HG02759 (cell line): ENCODE measurements at regions not wholly inside any gene's neighbourhood (a gene's known extent, or its start where the extent isn't known, plus 50 kb on each side); places are given as distances from the start of the nearest gene placed in this dataset.
A peak's percentile ranks its signal among the peaks of the same experiment; 100 is the strongest.

Source experiments
- ATAC-seq: cut with Tn5 transposase; IDR thresholded peaks from one replicate; pipeline ENCODE4 v1.9.1; 2021; ENCODE audit warnings: mild to moderate bottlenecking, moderate library complexity; ENCODE audit not compliant: unreplicated experiment

- no peak for ATAC-seq
These were observed 56.1 kb downstream of the BTG1 start for GRCh38 chr12:92089559-92089958.

DNA sequence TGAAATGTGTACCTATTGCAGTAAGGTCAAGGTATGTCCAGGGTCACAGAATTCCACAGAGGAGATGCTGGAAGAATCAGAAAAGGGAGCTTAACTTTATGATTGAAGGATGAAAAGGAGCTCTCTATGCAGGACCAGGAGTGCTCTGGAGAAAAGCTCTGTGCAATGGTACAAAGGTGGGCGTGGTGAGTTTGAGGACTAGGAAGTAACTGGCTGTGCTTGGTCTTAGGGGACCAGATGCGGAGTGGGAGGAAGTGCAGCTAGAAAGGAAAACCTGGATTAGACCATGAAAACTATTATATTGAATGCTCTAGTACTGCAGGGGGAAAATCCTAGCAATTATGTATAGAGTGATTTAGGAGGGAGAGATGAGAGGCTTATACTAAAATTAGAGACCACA is 56.8 kb downstream of the BTG1 start:
- no peak for ATAC-seq

DNA sequence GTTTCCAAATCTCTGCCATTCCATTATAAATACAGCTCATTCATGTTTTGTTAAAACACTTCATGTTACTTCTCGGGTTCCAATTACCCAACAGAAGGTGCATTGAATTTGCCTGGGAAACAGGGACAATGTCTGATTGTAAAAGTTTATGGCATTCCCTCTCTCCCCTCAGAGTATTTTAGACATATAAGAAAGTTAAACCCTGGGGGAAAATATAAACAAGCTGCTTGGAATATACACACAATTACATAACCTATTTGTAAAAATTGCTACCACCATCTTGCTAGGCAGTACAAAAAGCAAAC is 60.0 kb downstream of the BTG1 start:
- no peak for ATAC-seq

- ATAC-seq = peak; percentile 56
These were observed 60.5 kb downstream of the BTG1 start for GRCh38 chr12:92085040-92085735.

DNA sequence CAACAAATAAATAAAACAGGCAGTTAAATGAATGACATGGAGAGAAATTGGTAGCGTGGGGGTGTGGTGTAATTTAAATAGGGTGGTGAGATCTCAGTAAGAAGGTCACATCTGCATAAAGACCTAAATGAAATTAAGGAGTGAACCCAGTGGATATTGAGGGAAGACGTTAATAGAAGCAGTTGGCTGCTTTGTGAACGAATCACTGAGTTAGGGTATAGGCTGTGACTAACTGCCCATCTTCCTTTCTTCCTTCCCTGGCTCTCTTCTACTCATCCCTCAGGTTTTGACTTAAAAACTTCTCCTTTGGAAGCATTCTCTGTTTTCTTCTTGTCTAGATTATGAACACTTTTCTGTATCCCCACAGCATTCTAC is 64.7 kb downstream of the BTG1 start:
- no peak for ATAC-seq

GRCh38 chr12:92079054-92079385 is 66.6 kb downstream of the BTG1 start:
- no peak for ATAC-seq

DNA sequence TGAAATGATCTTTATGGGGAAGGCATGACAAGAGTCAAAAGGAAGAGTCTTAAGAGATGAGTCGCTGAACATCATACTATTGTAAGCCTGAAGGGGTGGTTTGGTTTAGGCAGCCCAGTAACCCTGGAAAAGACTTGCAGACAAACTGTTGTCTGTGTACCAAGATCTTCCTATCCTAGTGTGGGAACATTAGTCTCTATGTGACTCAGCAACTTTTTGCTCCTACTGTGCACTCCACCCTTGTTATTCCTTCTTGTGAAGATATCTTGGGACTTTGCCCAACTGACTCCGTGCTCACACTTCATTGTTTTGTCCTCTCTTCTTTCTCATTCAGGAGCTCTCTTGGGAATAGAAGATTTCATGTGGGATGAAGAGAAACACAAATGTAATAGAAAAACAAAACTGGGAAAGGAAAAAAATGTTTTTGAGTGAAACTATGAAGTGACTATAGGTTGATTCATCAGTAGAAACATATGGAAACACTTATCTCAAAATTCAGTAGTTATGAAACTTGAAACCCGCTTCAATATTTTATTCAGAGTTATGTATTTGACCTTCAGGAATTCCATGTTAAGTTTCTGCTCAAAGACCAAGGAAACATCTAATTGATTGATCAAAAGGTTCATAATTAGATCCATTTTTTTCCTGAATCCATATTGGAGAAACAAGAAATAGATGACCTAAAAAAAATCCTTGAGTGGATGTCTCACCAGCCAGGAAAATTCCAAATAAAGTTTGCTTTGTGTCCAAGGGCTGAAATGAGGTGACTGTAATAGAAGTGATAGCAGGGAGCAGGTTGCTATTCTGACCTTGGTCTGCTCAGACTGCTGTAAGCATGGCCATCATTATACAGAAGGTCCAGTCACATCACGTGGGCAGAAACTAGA is 67.2 kb downstream of the BTG1 start:
- no peak for ATAC-seq

DNA sequence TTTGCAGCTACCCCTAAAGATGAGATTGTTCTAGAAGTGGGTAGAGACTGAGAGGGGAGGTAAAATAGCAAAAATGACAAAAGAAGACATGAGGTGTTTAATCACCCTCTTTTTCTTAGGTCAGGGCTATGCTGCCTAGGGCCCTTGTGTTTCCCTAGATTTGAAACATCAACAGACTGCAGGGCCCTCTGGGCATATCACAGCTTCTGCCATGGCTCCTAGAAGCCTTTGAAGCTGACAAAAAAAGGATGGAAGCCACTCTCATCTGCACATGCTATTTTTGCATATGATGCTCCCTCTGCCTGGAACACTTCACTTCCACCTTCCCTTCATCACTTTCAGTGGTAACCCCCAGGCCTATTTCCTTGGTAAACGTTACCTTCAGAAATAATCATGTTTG is 68.1 kb downstream of the BTG1 start:
- ATAC-seq = no peak

GRCh38 chr12:92076101-92076500 is 69.5 kb downstream of the BTG1 start:
- ATAC-seq = no peak

DNA sequence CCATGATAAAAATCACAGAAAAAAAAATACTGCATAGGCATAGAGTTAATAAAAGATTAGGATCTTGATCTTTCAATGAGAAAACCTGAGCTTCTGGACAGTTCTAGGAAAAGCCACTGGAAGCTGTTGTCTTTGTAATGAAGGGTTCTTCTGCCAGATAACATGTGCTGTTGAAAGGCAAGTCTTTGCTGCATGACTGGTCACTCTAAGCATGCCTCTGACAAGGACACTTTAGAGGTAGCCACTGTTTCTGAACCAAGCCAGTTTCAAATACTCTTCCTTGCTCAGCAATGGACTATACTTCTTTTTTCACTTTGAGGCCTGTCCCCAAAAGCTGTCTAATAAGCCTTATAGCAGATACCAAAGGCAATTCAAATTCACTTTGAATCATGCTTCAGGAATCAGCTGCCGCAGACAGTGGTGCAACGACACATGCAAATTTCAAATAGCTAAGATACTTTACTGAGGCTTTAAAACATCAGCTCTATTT is 70.2 kb downstream of the BTG1 start:
- ATAC-seq = peak; percentile 32

- no peak for ATAC-seq
These were observed 70.8 kb downstream of the BTG1 start for GRCh38 chr12:92074889-92075288.

DNA sequence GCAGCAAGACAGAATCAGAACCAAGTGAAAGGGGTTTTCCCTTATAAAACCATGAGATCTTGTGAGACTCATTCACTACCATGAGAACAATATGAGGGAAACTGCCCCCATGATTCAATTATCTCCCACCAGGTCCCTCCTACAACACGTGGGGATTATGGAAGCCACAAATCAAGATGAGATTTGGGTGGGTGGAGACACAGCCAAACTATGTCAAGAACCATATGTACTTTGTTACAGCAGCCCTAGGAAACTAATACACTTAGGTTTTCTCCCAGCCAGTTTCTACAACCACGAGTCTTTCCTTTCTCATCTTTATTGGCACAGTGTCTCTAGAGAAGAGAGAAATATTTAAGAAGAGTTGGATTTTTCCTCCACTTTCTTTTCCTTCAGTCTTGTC is 72.6 kb downstream of the BTG1 start:
- ATAC-seq = no peak

DNA sequence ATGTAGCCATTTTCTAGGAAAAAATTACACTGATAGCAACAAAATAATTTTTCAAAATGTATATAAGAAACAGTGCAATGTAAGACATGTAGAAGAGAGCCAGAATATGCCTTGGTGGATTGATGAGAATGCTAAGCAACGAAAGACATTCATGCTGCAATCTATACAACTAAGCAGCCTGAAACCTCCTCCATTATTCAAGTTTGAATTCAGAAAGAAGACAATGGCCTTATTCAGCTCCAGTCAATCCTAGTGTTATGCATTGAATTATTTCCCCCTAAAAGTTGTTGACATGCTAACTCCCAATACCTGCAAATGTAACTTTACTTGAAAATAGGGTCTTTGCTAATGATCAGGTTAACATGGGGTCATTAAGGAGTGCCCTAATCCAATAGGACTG is 73.5 kb downstream of the BTG1 start:
- ATAC-seq = no peak

GRCh38 chr12:92070864-92071445 is 74.7 kb downstream of the BTG1 start:
- no peak for ATAC-seq

- ATAC-seq = peak; percentile 70
These were observed 75.4 kb downstream of the BTG1 start for GRCh38 chr12:92070054-92070863.

- no peak for ATAC-seq
These were observed 77.2 kb downstream of the BTG1 start for GRCh38 chr12:92068459-92068858.

DNA sequence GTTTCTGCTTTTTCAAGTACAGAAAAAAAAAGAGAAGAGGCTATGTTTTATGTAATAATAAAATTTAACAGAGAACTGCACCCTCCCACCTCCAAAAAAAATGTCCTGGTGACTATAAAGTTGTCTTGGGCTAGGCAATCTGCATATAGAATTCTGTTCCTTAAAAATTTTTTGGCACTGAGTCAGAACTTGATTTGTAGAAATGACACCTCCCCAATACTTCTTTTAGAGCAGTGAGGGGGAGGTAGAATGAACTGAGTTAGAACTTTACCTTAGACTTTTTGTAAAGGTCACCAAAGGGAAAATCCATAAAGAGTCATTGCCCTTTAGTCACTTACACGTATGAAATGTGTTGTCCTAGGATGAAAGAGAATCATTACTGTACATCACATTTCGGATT is 80.0 kb downstream of the BTG1 start:
- ATAC-seq = no peak

DNA sequence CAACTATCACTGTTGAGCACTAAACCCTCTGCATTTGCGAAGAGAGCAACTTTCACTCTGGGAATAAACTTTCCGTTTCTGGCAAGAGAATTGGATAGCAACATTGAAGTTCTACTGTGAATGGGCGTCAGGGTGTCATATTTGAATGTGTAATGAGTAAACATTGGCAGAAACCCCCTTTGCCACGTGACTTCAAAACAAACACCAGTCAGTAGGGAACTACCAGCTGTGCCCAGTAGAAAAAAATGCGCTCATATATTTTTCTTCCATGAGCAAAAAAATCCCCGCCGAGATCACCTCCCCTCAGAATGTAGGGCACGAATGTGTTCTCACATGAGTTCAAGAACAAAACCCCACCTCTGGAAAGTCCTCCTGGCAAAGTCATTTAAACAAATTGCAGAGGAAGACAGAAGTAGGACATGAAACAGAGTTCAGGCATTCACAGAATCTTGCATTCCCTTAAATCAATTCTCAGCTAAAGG is 80.6 kb downstream of the BTG1 start:
- ATAC-seq = peak; percentile 76

GRCh38 chr12:92064422-92064821 is 81.2 kb downstream of the BTG1 start:
- no peak for ATAC-seq

DNA sequence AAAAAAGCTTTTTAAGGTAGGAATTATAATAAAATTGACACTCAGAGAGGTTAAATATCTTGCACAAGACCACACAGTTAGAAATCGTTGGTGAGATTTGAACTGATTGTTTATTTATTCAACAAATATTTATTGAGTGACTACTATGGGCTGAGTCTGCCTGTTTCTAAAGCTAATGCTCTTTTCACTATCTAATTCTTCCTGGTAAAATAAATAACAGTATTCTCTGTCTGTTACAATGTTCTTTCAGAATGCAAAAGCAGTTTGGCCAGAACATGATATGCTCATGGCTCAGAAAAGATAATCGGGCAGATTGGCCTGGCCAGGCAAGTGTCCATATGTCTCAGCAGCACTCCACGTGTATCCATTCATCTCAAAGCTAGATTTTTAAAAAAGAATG is 82.0 kb downstream of the BTG1 start:
- no peak for ATAC-seq
